ENCODE measurements at regions not wholly inside any gene's neighbourhood (a gene's known extent, or its start where the extent isn't known, plus 50 kb on each side); places are given as distances from the start of the nearest gene placed in this dataset.

GRCh38 chr1:238738892-238739291 lies 647.5 kb upstream of the CHRM3 start:
- Mint-ChIP-seq H3K4me1 (ENCODE audit: low read depth) (no peaks in the 10 kb centered on the region), H3K4me3 (ENCODE audit: unreplicated experiment) (no peak overlapping the region)

GRCh38 chr1:238727670-238728069 lies 658.7 kb upstream of the CHRM3 start:
- no peak for TF ChIP-seq CTCF (IDR thresholded peaks at IDR 0.05)
- no peak overlapping the region for H3K4me3 Mint-ChIP-seq (ENCODE audit: unreplicated experiment)
- H3K4me1 Mint-ChIP-seq (ENCODE audit: low read depth), result no peaks in the 10 kb centered on the region
- no peaks in the 10 kb centered on the region for H3K9me3 Mint-ChIP-seq (ENCODE audit: low read depth)
- DNase-seq (ENCODE audit: low spot score), result no peak
- H3K36me3 Mint-ChIP-seq (ENCODE audit: low read depth), result no peaks in the 10 kb centered on the region
- peaks cover 5% of the 10 kb centered on the region for H3K27me3 Mint-ChIP-seq (ENCODE audit: low read depth)
- H3K27ac Mint-ChIP-seq (ENCODE audit: unreplicated experiment), result no peak overlapping the region

More at GRCh38 chr1:238738892-238739291, 647.5 kb upstream of the CHRM3 start:
- H3K27me3 Mint-ChIP-seq (ENCODE audit: low read depth), result no peaks in the 10 kb centered on the region
- no peaks in the 10 kb centered on the region for H3K9me3 Mint-ChIP-seq (ENCODE audit: low read depth)
- no peak for TF ChIP-seq CTCF (IDR thresholded peaks at IDR 0.05)
- no peaks in the 10 kb centered on the region for H3K36me3 Mint-ChIP-seq (ENCODE audit: low read depth)
- DNase-seq (ENCODE audit: low spot score), result no peak
- no peak overlapping the region for H3K27ac Mint-ChIP-seq (ENCODE audit: unreplicated experiment)

- no peak for TF ChIP-seq CTCF (IDR thresholded peaks at IDR 0.05)
- Mint-ChIP-seq H3K4me1 (ENCODE audit: low read depth) (no peaks in the 10 kb centered on the region), H3K27me3 (ENCODE audit: low read depth) (peaks cover 7% of the 10 kb centered on the region), H3K36me3 (ENCODE audit: low read depth) (no peaks in the 10 kb centered on the region), H3K4me3 (ENCODE audit: unreplicated experiment) (no peak overlapping the region), H3K9me3 (ENCODE audit: low read depth) (peaks cover 7% of the 10 kb centered on the region), H3K27ac (ENCODE audit: unreplicated experiment) (no peak overlapping the region)
- DNase-seq (ENCODE audit: low spot score), result no peak
Measured at GRCh38 chr1:238722812-238723211, 663.6 kb upstream of the CHRM3 start.

GRCh38 chr1:238710697-238711096 lies 675.7 kb upstream of the CHRM3 start:
- peak; percentile 31 for TF ChIP-seq CTCF (IDR thresholded peaks at IDR 0.05)
- Mint-ChIP-seq H3K4me3 (ENCODE audit: unreplicated experiment) (no peak overlapping the region), H3K9me3 (ENCODE audit: low read depth) (peaks cover 8% of the 10 kb centered on the region), H3K4me1 (ENCODE audit: low read depth) (no peaks in the 10 kb centered on the region), H3K27ac (ENCODE audit: unreplicated experiment) (no peak overlapping the region), H3K36me3 (ENCODE audit: low read depth) (no peaks in the 10 kb centered on the region), H3K27me3 (ENCODE audit: low read depth) (no peaks in the 10 kb centered on the region)
- no peak for DNase-seq (ENCODE audit: low spot score)

GRCh38 chr1:238701024-238701423 lies 685.3 kb upstream of the CHRM3 start:
- Mint-ChIP-seq H3K4me1 (ENCODE audit: low read depth) (no peaks in the 10 kb centered on the region), H3K27me3 (ENCODE audit: low read depth) (no peaks in the 10 kb centered on the region), H3K27ac (ENCODE audit: unreplicated experiment) (no peak overlapping the region), H3K9me3 (ENCODE audit: low read depth) (no peaks in the 10 kb centered on the region), H3K36me3 (ENCODE audit: low read depth) (no peaks in the 10 kb centered on the region), H3K4me3 (ENCODE audit: unreplicated experiment) (no peak overlapping the region)
- TF ChIP-seq CTCF (IDR thresholded peaks at IDR 0.05), result no peak
- DNase-seq (ENCODE audit: low spot score), result no peak

Measured in chondrocyte (in vitro differentiated cells).